H9 (cell line): ENCODE measurements at regions not wholly inside any gene's neighbourhood (a gene's known extent, or its start where the extent isn't known, plus 50 kb on each side); places are given as distances from the start of the nearest gene placed in this dataset.

Experiments used
- DNase-seq: peaks from one replicate; pipeline ENCODE4 v3.0.0-alpha.2; 2017
- H2AFZ ChIP-seq: one replicate; pipeline ENCODE4 v1.6.1; 2013; ENCODE audit warnings: mild to moderate bottlenecking, low read length, control low read depth, moderate library complexity
- H2AK5ac ChIP-seq: 2 replicates; pipeline ENCODE4 v1.6.1; 2013; ENCODE audit warnings: low read length, control low read depth, mixed read lengths; ENCODE audit not compliant: insufficient read length
- H2BK120ac ChIP-seq: one replicate; pipeline ENCODE4 v1.6.1; 2013; ENCODE audit warnings: low read depth, mild to moderate bottlenecking, low read length, control low read depth, inconsistent platforms; ENCODE audit not compliant: poor library complexity, severe bottlenecking
- H2BK12ac ChIP-seq: 2 replicates; pipeline ENCODE4 v1.6.1; 2013; ENCODE audit warnings: low read length, control low read depth, mixed read lengths, low read depth; ENCODE audit not compliant: insufficient read length
- H2BK15ac ChIP-seq: 2 replicates; pipeline ENCODE4 v1.6.1; 2013; ENCODE audit warnings: low read depth, low read length, control low read depth
- H2BK20ac ChIP-seq: one replicate; pipeline ENCODE4 v1.6.1; 2013; ENCODE audit warnings: low read depth, mild to moderate bottlenecking, low read length, control low read depth, inconsistent platforms; ENCODE audit not compliant: poor library complexity, severe bottlenecking
- H2BK5ac ChIP-seq: 2 replicates; pipeline ENCODE4 v1.6.1; 2013; ENCODE audit warnings: low read length, control low read depth, mixed read lengths; ENCODE audit not compliant: insufficient read length
- H3K14ac ChIP-seq: 2 replicates; pipeline ENCODE4 v1.6.1; 2013; ENCODE audit warnings: low read length, control low read depth; ENCODE audit not compliant: insufficient read depth
- H3K18ac ChIP-seq: 2 replicates; pipeline ENCODE4 v1.6.1; 2013; ENCODE audit warnings: low read depth, mild to moderate bottlenecking, mixed read lengths, low read length, control low read depth; ENCODE audit not compliant: insufficient read length
- H3K23ac ChIP-seq: 2 replicates; pipeline ENCODE4 v1.6.1; 2013; ENCODE audit warnings: low read length, control low read depth, mixed read lengths, low read depth; ENCODE audit not compliant: insufficient read length
- H3K23me2 ChIP-seq: 2 replicates; pipeline ENCODE4 v1.6.1; 2013; ENCODE audit warnings: low read depth, mild to moderate bottlenecking, mixed read lengths, low read length, control low read depth; ENCODE audit not compliant: insufficient read length, poor library complexity, severe bottlenecking
- H3K27ac ChIP-seq: 2 replicates; pipeline ENCODE4 v1.5.1; 2013; ENCODE audit warnings: low read length, control low read depth, mixed read lengths, low read depth; ENCODE audit not compliant: insufficient read length
- H3K27me3 ChIP-seq: 2 replicates; pipeline ENCODE4 v1.6.1; 2013; ENCODE audit warnings: low read length, control low read depth, inconsistent platforms; ENCODE audit not compliant: insufficient read depth
- H3K4ac ChIP-seq: 2 replicates; pipeline ENCODE4 v1.6.1; 2013; ENCODE audit warnings: low read depth, mild to moderate bottlenecking, control low read depth, inconsistent platforms, low read length, moderate library complexity
- H3K4me1 ChIP-seq: 2 replicates; pipeline ENCODE4 v1.6.1; 2013; ENCODE audit warnings: low read length, control low read depth, inconsistent platforms; ENCODE audit not compliant: insufficient read depth
- H3K4me2 ChIP-seq: 2 replicates; pipeline ENCODE4 v1.6.1; 2013; ENCODE audit warnings: low read length, control low read depth, mixed read lengths; ENCODE audit not compliant: insufficient read length, insufficient read depth
- H3K56ac ChIP-seq: 2 replicates; pipeline ENCODE4 v1.6.1; 2013; ENCODE audit warnings: low read depth, mild to moderate bottlenecking, mixed read lengths, low read length, control low read depth; ENCODE audit not compliant: insufficient read length
- H3K79me1 ChIP-seq: 2 replicates; pipeline ENCODE4 v1.6.1; 2013; ENCODE audit warnings: low read depth, mild to moderate bottlenecking, moderate library complexity, low read length, control low read depth, inconsistent platforms; ENCODE audit not compliant: insufficient read depth, poor library complexity, severe bottlenecking
- H3K79me2 ChIP-seq: 2 replicates; pipeline ENCODE4 v1.6.1; 2013; ENCODE audit warnings: low read length, control low read depth, inconsistent platforms; ENCODE audit not compliant: insufficient read depth
- H3K9ac ChIP-seq: 2 replicates; pipeline ENCODE4 v1.6.1; 2013; ENCODE audit warnings: low read length, control low read depth, mixed read lengths; ENCODE audit not compliant: insufficient read length; ENCODE audit errors: extremely low read depth
- H3K9me3 ChIP-seq: one replicate; pipeline ENCODE4 v1.6.1; 2013; ENCODE audit warnings: low read depth, low read length, inconsistent platforms; ENCODE audit not compliant: control insufficient read depth
- H3T11ph ChIP-seq: one replicate; pipeline ENCODE4 v1.6.1; 2013; ENCODE audit warnings: mild to moderate bottlenecking, low read length, control low read depth, inconsistent platforms
- H4K20me1 ChIP-seq: one replicate; pipeline ENCODE4 v1.6.1; 2013; ENCODE audit not compliant: control insufficient read depth, insufficient read length, insufficient read depth
- H4K5ac ChIP-seq: 2 replicates; pipeline ENCODE4 v1.6.1; 2013; ENCODE audit warnings: low read depth, mild to moderate bottlenecking, mixed read lengths, low read length, control low read depth; ENCODE audit not compliant: insufficient read length
- H4K8ac ChIP-seq: replicated peaks from 2 replicates; pipeline ENCODE4 v1.6.1; 2013; ENCODE audit warnings: low read length, control low read depth, mixed read lengths, low read depth; ENCODE audit not compliant: insufficient read length
- H4K91ac ChIP-seq: 2 replicates; pipeline ENCODE4 v1.6.1; 2013; ENCODE audit warnings: low read depth, mild to moderate bottlenecking, moderate library complexity, mixed read lengths, low read length, control low read depth; ENCODE audit not compliant: insufficient read length
- H3K27ac Mint-ChIP-seq, 3 experiments: 2 replicates in 2 of 3; 3 replicates in 1 of 3; pipeline ENCODE4 v1.8.0; 2020 to 2021; ENCODE audit warnings: mixed read lengths in 3 of 3, mild to moderate bottlenecking in 1 of 3, moderate library complexity in 1 of 3
- H3K27me3 Mint-ChIP-seq: 2 replicates; pipeline ENCODE4 v1.8.0; 2021; ENCODE audit warnings: low read depth, mild to moderate bottlenecking, moderate library complexity, mixed read lengths
- H3K36me3 Mint-ChIP-seq, 3 experiments: 2 replicates in 2 of 3; 3 replicates in 1 of 3; pipeline ENCODE4 v1.8.0; 2020 to 2021; ENCODE audit warnings: low read depth in 3 of 3, mixed read lengths in 3 of 3; ENCODE audit not compliant: insufficient read depth in 1 of 3
- H3K4me1 Mint-ChIP-seq, 2 experiments: 2 replicates each; pipeline ENCODE4 v1.8.0; 2020; ENCODE audit warnings: mixed read lengths in 2 of 2
- H3K4me3 Mint-ChIP-seq, 2 experiments: 2 replicates in 1 of 2; 3 replicates in 1 of 2; pipeline ENCODE4 v1.8.0; 2020 to 2021; ENCODE audit warnings: mild to moderate bottlenecking in 2 of 2, mixed read lengths in 2 of 2, moderate library complexity in 1 of 2
- H3K9me3 Mint-ChIP-seq, 2 experiments: 2 replicates in 1 of 2; 3 replicates in 1 of 2; pipeline ENCODE4 v1.8.0; 2020; ENCODE audit warnings: mild to moderate bottlenecking in 2 of 2, mixed read lengths in 2 of 2, moderate library complexity in 1 of 2
- WGBS: extraction: QIAGEN DNeasy Blood & Tissue Kit; methylation state at CpG from one replicate; pipeline ENCODE4 v1.1.7; 2013; ENCODE audit warnings: missing lambda C conversion rate, low lambda C conversion rate, mixed read lengths; ENCODE audit not compliant: insufficient read length; ENCODE audit errors: extremely low coverage; 5-methylcytosine and 5-hydroxymethylcytosine counted together
- TF ChIP-seq, protein P1 (sequence below): fragments of 200-600 bp; sonication (generic); conservative IDR thresholded peaks from 3 replicates; pipeline ENCODE4 v1.8.0; 2021; ENCODE audit warnings: antibody characterized with exemption, mild to moderate bottlenecking

DNA sequence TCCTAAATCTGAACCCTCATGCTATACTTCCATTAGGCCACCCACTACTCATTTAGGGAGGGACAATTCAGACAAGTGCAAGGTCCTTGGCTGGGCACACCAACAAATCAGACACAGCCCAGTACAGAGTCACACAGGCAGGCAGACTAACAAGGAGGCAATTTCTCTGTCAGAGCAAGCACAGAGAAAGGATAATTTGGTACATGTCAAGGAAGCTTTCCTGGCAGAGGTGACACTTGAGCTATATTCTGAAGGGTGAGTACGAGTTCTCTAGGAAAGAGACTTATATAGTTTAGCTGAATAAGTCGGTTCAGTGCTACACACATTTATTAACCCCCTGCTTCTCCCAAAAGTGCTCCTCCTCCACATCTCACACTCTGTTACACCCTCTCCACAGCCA lies 455.9 kb downstream of the OMA1 start:
- no peak overlapping the region for H3K56ac ChIP-seq
- no peaks in the 10 kb centered on the region for H4K20me1 ChIP-seq
- H3K4me2 ChIP-seq, result no peak overlapping the region
- Mint-ChIP-seq H3K4me1 (peaks cover 47 to 52% of the 10 kb centered on the region in 2 experiments), H3K4me3 (no peak overlapping the region), H3K9me3 (no peaks in the 10 kb centered on the region), H3K27ac (peak overlapping the region in 2 of 3 experiments; percentile 46 to 79; a peak in 3 of 7 replicates), H3K36me3 (no peaks in the 10 kb centered on the region; a peak in 2 of 7 replicates), H3K27me3 (no peaks in the 10 kb centered on the region)
- H2BK12ac ChIP-seq, result no peak overlapping the region
- H2AK5ac ChIP-seq, result no peak overlapping the region
- no peak overlapping the region for H2AFZ ChIP-seq
- no peak overlapping the region for H3K4ac ChIP-seq
- no peaks in the 10 kb centered on the region for H3K79me1 ChIP-seq
- H3K9ac ChIP-seq, result no peak overlapping the region
- TF ChIP-seq, protein P1, sequence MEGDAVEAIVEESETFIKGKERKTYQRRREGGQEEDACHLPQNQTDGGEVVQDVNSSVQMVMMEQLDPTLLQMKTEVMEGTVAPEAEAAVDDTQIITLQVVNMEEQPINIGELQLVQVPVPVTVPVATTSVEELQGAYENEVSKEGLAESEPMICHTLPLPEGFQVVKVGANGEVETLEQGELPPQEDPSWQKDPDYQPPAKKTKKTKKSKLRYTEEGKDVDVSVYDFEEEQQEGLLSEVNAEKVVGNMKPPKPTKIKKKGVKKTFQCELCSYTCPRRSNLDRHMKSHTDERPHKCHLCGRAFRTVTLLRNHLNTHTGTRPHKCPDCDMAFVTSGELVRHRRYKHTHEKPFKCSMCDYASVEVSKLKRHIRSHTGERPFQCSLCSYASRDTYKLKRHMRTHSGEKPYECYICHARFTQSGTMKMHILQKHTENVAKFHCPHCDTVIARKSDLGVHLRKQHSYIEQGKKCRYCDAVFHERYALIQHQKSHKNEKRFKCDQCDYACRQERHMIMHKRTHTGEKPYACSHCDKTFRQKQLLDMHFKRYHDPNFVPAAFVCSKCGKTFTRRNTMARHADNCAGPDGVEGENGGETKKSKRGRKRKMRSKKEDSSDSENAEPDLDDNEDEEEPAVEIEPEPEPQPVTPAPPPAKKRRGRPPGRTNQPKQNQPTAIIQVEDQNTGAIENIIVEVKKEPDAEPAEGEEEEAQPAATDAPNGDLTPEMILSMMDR, result no peak
- H4K91ac ChIP-seq, result no peak overlapping the region
- no peak overlapping the region for H3K14ac ChIP-seq
- H3K23me2 ChIP-seq, result no peaks in the 10 kb centered on the region
- H3K27me3 ChIP-seq, result no peaks in the 10 kb centered on the region
- H2BK120ac ChIP-seq, result no peak overlapping the region
- no peaks in the 10 kb centered on the region for H3K79me2 ChIP-seq
- peaks cover 9% of the 10 kb centered on the region for H3K4me1 ChIP-seq
- no peak overlapping the region for H2BK20ac ChIP-seq
- H4K5ac ChIP-seq, result no peak overlapping the region
- H3K9me3 ChIP-seq, result no peaks in the 10 kb centered on the region
- no peak overlapping the region for H2BK5ac ChIP-seq
- DNase-seq, result no peak
- H4K8ac ChIP-seq, result no peak overlapping the region
- no peak overlapping the region for H3K23ac ChIP-seq
- H3K18ac ChIP-seq, result no peak overlapping the region
- no peak overlapping the region for H3K27ac ChIP-seq
- H2BK15ac ChIP-seq, result no peak overlapping the region
- no CpG with 5 or more reads among the region's 2 CpGs for WGBS
- no peak overlapping the region for H3T11ph ChIP-seq
